ENCODE measurements at regions not wholly inside any gene's neighbourhood (a gene's known extent, or its start where the extent isn't known, plus 50 kb on each side); places are given as distances from the start of the nearest gene placed in this dataset.
A peak's percentile ranks its signal among the peaks of the same experiment; 100 is the strongest.
"Not testable (repeated sequence)": the region's sequence is repeated elsewhere in the genome, so short reads cannot be mapped to it uniquely, and the experiment has no call there.

GRCh38 chr3:94787734-94788270 is 724.9 kb downstream of the NSUN3 start:
- TF ChIP-seq CTCF (IDR thresholded peaks at IDR 0.05; ENCODE audit: insufficient read depth, low read depth, low read length, missing control alignments) = no peak

GRCh38 chr3:94794563-94794962 is 731.7 kb downstream of the NSUN3 start:
- DNase-seq (ENCODE audit: low read depth) = peak; percentile 52
- no peak overlapping the region for H3K4me3 ChIP-seq (ENCODE audit: low read length)
- TF ChIP-seq CTCF (IDR thresholded peaks at IDR 0.05; ENCODE audit: insufficient read depth, low read depth, low read length, missing control alignments) = no peak

More at GRCh38 chr3:94787734-94788270, 724.9 kb downstream of the NSUN3 start:
- DNase-seq (ENCODE audit: low read depth) = no peak
- no peak overlapping the region for H3K4me3 ChIP-seq (ENCODE audit: low read length)

- no peak for TF ChIP-seq CTCF (IDR thresholded peaks at IDR 0.05; ENCODE audit: insufficient read depth, low read depth, low read length, missing control alignments)
- no peak overlapping the region for H3K4me3 ChIP-seq (ENCODE audit: low read length)
- DNase-seq (ENCODE audit: low read depth) = peak; percentile 16
These were observed 736.7 kb downstream of the NSUN3 start for GRCh38 chr3:94799420-94800060.

GRCh38 chr3:94811836-94812235 is 749.0 kb downstream of the NSUN3 start:
- H3K4me3 ChIP-seq (ENCODE audit: low read length) = no peak overlapping the region
- no peak for TF ChIP-seq CTCF (IDR thresholded peaks at IDR 0.05; ENCODE audit: insufficient read depth, low read depth, low read length, missing control alignments)
- peak; percentile 40 for DNase-seq (ENCODE audit: low read depth)

GRCh38 chr3:94821241-94821640 is 758.4 kb downstream of the NSUN3 start:
- TF ChIP-seq CTCF (IDR thresholded peaks at IDR 0.05; ENCODE audit: insufficient read depth, low read depth, low read length, missing control alignments) = no peak
- no peak overlapping the region for H3K4me3 ChIP-seq (ENCODE audit: low read length)
- no peak for DNase-seq (ENCODE audit: low read depth)

GRCh38 chr3:94822298-94822697 is 759.4 kb downstream of the NSUN3 start:
- peak; percentile 27 for DNase-seq (ENCODE audit: low read depth)
- H3K4me3 ChIP-seq (ENCODE audit: low read length) = no peak overlapping the region
- no peak for TF ChIP-seq CTCF (IDR thresholded peaks at IDR 0.05; ENCODE audit: insufficient read depth, low read depth, low read length, missing control alignments)

- not testable (repeated sequence) for DNase-seq (ENCODE audit: low read depth); H3K4me3 ChIP-seq (ENCODE audit: low read length)
These were observed 783.4 kb downstream of the NSUN3 start for GRCh38 chr3:94846251-94846650.

Measured in epithelial cell of esophagus (primary cell).